IMR-90 (cell line): ENCODE measurements at regions not wholly inside any gene's neighbourhood (a gene's known extent, or its start where the extent isn't known, plus 50 kb on each side); places are given as distances from the start of the nearest gene placed in this dataset.

Experiments
- ATAC-seq: fragments of 200-7000 bp; cut with Tn5 transposase; 2 replicates; pipeline ENCODE4 v1.9.1; 2020; ENCODE audit warnings: low read depth, mild to moderate bottlenecking, moderate library complexity
- BruUV-seq: library from RNA; stranded (reverse); fragments of 400-500 nt; replicated peaks from 2 replicates; lab custom pipeline; 2021; lab: Mats Ljungman, UMichigan
- CTCF ChIA-PET: fragments of 300-600 bp; formaldehyde crosslinking; extraction: SDS; loops from one replicate; lab custom pipeline; 2021; ENCODE audit warnings: antibody characterized with exemption; lab: Yijun Ruan, JAX
- POLR2A ChIA-PET: fragments of 300-600 bp; sonication (Branson Sonifier 250); formaldehyde crosslinking; loops from one replicate; lab custom pipeline; 2022; ENCODE audit warnings: antibody characterized with exemption; ENCODE audit not compliant: unreplicated experiment; lab: Charles Lee
- DNase-seq: peaks from one replicate; pipeline ENCODE4 v3.0.0; 2013
- H2AFZ ChIP-seq: replicated peaks from 2 replicates; pipeline ENCODE3; 2013; ENCODE audit warnings: low read length, mild to moderate bottlenecking; ENCODE audit not compliant: poor library complexity
- H2AK5ac ChIP-seq: 2 replicates; pipeline ENCODE4 v1.6.1; 2013; ENCODE audit warnings: low read depth, low read length, inconsistent platforms
- H2AK9ac ChIP-seq: replicated peaks from 2 replicates; pipeline ENCODE3; 2013; ENCODE audit warnings: mild to moderate bottlenecking, low read depth, low read length, moderate library complexity; ENCODE audit not compliant: poor library complexity
- H2BK120ac ChIP-seq: 2 replicates; pipeline ENCODE4 v1.6.1; 2013; ENCODE audit warnings: low read depth, low read length, inconsistent platforms
- H2BK15ac ChIP-seq: 3 replicates; pipeline ENCODE4 v1.6.1; 2013; ENCODE audit warnings: low read depth, low read length, inconsistent platforms
- H2BK20ac ChIP-seq: 2 replicates; pipeline ENCODE4 v1.6.1; 2013; ENCODE audit warnings: low read depth, mild to moderate bottlenecking, inconsistent platforms, low read length, moderate library complexity
- H2BK5ac ChIP-seq: 2 replicates; pipeline ENCODE4 v1.6.1; 2013; ENCODE audit warnings: mild to moderate bottlenecking, low read depth, low read length, inconsistent platforms; ENCODE audit not compliant: poor library complexity, severe bottlenecking
- H3K14ac ChIP-seq: replicated peaks from 2 replicates; pipeline ENCODE4 v1.6.1; 2013; ENCODE audit warnings: low read depth, low read length, inconsistent platforms
- H3K18ac ChIP-seq: 2 replicates; pipeline ENCODE4 v1.6.1; 2013; ENCODE audit warnings: low read depth, low read length, control low read depth
- H3K23ac ChIP-seq: 2 replicates; pipeline ENCODE4 v1.6.1; 2013; ENCODE audit warnings: low read depth, low read length, inconsistent platforms
- H3K27ac ChIP-seq: 2 replicates; pipeline ENCODE4 v1.5.1; 2013; ENCODE audit warnings: mild to moderate bottlenecking, control low read depth, low read length; ENCODE audit not compliant: insufficient read depth
- H3K27me3 ChIP-seq: 2 replicates; pipeline ENCODE4 v1.6.1; 2013; ENCODE audit warnings: low read length; ENCODE audit not compliant: control insufficient read depth, insufficient read depth
- H3K36me3 ChIP-seq: 2 replicates; pipeline ENCODE4 v1.6.1; 2013; ENCODE audit warnings: low read length, mixed read lengths; ENCODE audit not compliant: control insufficient read depth, insufficient read depth
- H3K4ac ChIP-seq: 2 replicates; pipeline ENCODE4 v1.6.1; 2013; ENCODE audit warnings: low read depth, low read length, inconsistent platforms
- H3K4me1 ChIP-seq: 2 replicates; pipeline ENCODE4 v1.6.1; 2013; ENCODE audit warnings: low read length, mixed read lengths; ENCODE audit not compliant: control insufficient read depth, insufficient read depth
- H3K4me2 ChIP-seq: 2 replicates; pipeline ENCODE4 v1.6.1; 2013; ENCODE audit warnings: low read depth, mild to moderate bottlenecking, control low read depth, low read length, moderate library complexity
- H3K4me3 ChIP-seq: 2 replicates; pipeline ENCODE4 v1.5.1; 2013; ENCODE audit warnings: low read depth, mild to moderate bottlenecking, control low read depth, low read length, moderate library complexity; ENCODE audit not compliant: insufficient read depth
- H3K56ac ChIP-seq: 2 replicates; pipeline ENCODE4 v1.6.1; 2013; ENCODE audit warnings: low read length, inconsistent platforms; ENCODE audit not compliant: insufficient read depth; ENCODE audit errors: extremely low read depth
- H3K79me1 ChIP-seq, 2 experiments: 2 replicates each; pipeline ENCODE4 v1.6.1; 2013; ENCODE audit warnings: low read length in 2 of 2, inconsistent platforms in 1 of 2, low read depth in 1 of 2
- H3K9ac ChIP-seq: 2 replicates; pipeline ENCODE4 v1.6.1; 2013; ENCODE audit warnings: low read depth, low read length, control low read depth
- H3K9me1 ChIP-seq: 2 replicates; pipeline ENCODE4 v1.6.1; 2013; ENCODE audit warnings: low read length, inconsistent platforms; ENCODE audit not compliant: insufficient read depth
- H3K9me3 ChIP-seq: 2 replicates; pipeline ENCODE4 v1.6.1; 2013; ENCODE audit warnings: low read length; ENCODE audit not compliant: control insufficient read depth, insufficient read depth
- H4K20me1 ChIP-seq: 2 replicates; pipeline ENCODE4 v1.6.1; 2013; ENCODE audit warnings: low read length, inconsistent platforms; ENCODE audit not compliant: insufficient read depth
- H4K5ac ChIP-seq: 2 replicates; pipeline ENCODE4 v1.6.1; 2013; ENCODE audit warnings: mild to moderate bottlenecking, low read depth, low read length, control low read depth
- H4K8ac ChIP-seq, 2 experiments: 2 replicates each; pipeline ENCODE4 v1.6.1; 2013; ENCODE audit warnings: low read depth in 2 of 2, low read length in 2 of 2, control low read depth in 1 of 2, inconsistent platforms in 1 of 2
- H4K91ac ChIP-seq: 2 replicates; pipeline ENCODE4 v1.6.1; 2013; ENCODE audit warnings: low read depth, low read length, inconsistent platforms; ENCODE audit not compliant: insufficient read depth
- BHLHE40 ChIP-seq: fragments of 150-350 bp; IDR thresholded peaks from 2 replicates; pipeline ENCODE4 v1.6.1; 2016; ENCODE audit warnings: mild to moderate bottlenecking, low read depth, low read length
- CEBPB ChIP-seq: IDR thresholded peaks from 2 replicates; pipeline ENCODE4 v1.6.1; 2012; ENCODE audit warnings: low read depth, low read length, improper control_type of control experiment
- CHD1 ChIP-seq: IDR thresholded peaks from 2 replicates; pipeline ENCODE4 v1.6.1; 2012; ENCODE audit warnings: low read depth, low read length, improper control_type of control experiment
- FOS ChIP-seq: fragments of 150-350 bp; IDR thresholded peaks from 2 replicates; pipeline ENCODE4 v1.6.1; 2016; ENCODE audit warnings: low read depth, low read length
- MAFK ChIP-seq: IDR thresholded peaks from 2 replicates; pipeline ENCODE4 v1.6.1; 2012; ENCODE audit warnings: low read depth, low read length, improper control_type of control experiment
- MAZ ChIP-seq: IDR thresholded peaks from 2 replicates; pipeline ENCODE4 v1.6.1; 2012; ENCODE audit warnings: low read depth, mild to moderate bottlenecking, low read length, improper control_type of control experiment, moderate library complexity, borderline replicate concordance
- MXI1 ChIP-seq: IDR thresholded peaks from 2 replicates; pipeline ENCODE4 v1.6.1; 2012; ENCODE audit warnings: low read depth, mild to moderate bottlenecking, low read length, moderate library complexity, borderline replicate concordance
- NFE2L2 ChIP-seq: fragments of 150-350 bp; IDR thresholded peaks from 2 replicates; pipeline ENCODE4 v1.6.1; 2016; ENCODE audit warnings: low read depth, mild to moderate bottlenecking, low read length
- POLR2A ChIP-seq: IDR thresholded peaks from 2 replicates; pipeline ENCODE4 v1.6.1; 2012; ENCODE audit warnings: mild to moderate bottlenecking, low read depth, low read length
- RAD21 ChIP-seq: IDR thresholded peaks from 2 replicates; pipeline ENCODE4 v1.6.1; 2012; ENCODE audit warnings: low read length, improper control_type of control experiment
- RCOR1 ChIP-seq: IDR thresholded peaks from 2 replicates; pipeline ENCODE4 v1.6.1; 2012; ENCODE audit warnings: mild to moderate bottlenecking, low read length, improper control_type of control experiment; ENCODE audit not compliant: insufficient replicate concordance
- RFX5 ChIP-seq: IDR thresholded peaks from 2 replicates; pipeline ENCODE4 v1.8.0; 2012; ENCODE audit warnings: low read depth, mild to moderate bottlenecking, low read length, moderate library complexity
- SMC3 ChIP-seq: fragments of 150-350 bp; IDR thresholded peaks from 2 replicates; pipeline ENCODE4 v1.6.1; 2016; ENCODE audit warnings: low read depth, mild to moderate bottlenecking, antibody characterized with exemption, low read length, moderate library complexity
- WGBS, 2 experiments: methylation state at CpG; one replicate each; pipeline versions ENCODE4 v1.1.5 to v1.1.7; 2013; ENCODE audit warnings: missing lambda C conversion rate in 2 of 2; ENCODE audit not compliant: insufficient read length in 1 of 2; ENCODE audit errors: extremely low coverage in 2 of 2; 5-methylcytosine and 5-hydroxymethylcytosine counted together
- dilution Hi-C: fragments of 300-500 bp; cut with HindIII; formaldehyde crosslinking; loops from one replicate; pipeline ENCODE4 v1.14.3; 2018; ENCODE audit warnings: low sequenced_read_pairs; ENCODE audit not compliant: unreplicated experiment
- in situ Hi-C: fragments of 300-500 bp; cut with MboI; formaldehyde crosslinking; loops from 3 replicates; pipeline ENCODE4 v1.14.3; 2019; ENCODE audit warnings: low sequenced_read_pairs, inconsistent platforms, mixed read lengths
- intact Hi-C: fragments of 100-400 bp; cut with micrococcal nuclease; formaldehyde crosslinking; loops from 2 replicates; pipeline ENCODE4 v1.10.0; 2022
- TF ChIP-seq, protein P1 (sequence below): conservative IDR thresholded peaks from 2 replicates; pipeline ENCODE4 v1.5.1; 2012; ENCODE audit warnings: mild to moderate bottlenecking, low read depth, low read length, improper control_type of control experiment
- TF ChIP-seq, protein P2 (sequence below): fragments of 150-350 bp; IDR thresholded peaks from 2 replicates; pipeline ENCODE4 v1.6.1; 2017; ENCODE audit warnings: mild to moderate bottlenecking, antibody characterized with exemption, low read length, low read depth
- TF ChIP-seq, protein P3 (sequence below): fragments of 150-350 bp; IDR thresholded peaks from 2 replicates; pipeline ENCODE4 v1.6.1; 2016; ENCODE audit warnings: low read depth, mild to moderate bottlenecking, low read length, moderate library complexity, borderline replicate concordance

DNA sequence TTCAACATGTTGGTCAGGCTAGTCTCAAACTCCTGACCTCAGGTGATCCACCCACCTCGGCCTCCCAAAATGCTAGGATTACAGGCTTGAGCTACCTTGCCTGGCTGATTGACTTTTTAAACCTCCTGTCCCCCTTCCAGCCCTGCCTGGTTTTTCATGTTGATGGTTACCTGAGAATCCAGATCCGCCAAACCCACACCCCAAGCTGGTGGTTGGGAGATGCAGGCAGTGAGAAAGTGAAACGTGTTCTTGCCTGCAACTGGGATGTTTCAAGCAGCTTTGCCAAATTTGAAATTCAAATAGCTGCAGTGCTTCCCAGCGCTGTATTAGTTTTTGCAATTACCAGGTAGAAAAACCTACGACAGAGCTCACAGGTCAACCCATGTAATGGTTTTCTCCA is 238.3 kb upstream of the PWP1 start:
- Histone ChIP-seq H2BK120ac (no peak overlapping the region), H3K27ac (no peak overlapping the region), H4K20me1 (no peaks in the 10 kb centered on the region), H3K18ac (no peak overlapping the region), H3K23ac (no peak overlapping the region), H3K4me3 (no peak overlapping the region), H3K36me3 (no peaks in the 10 kb centered on the region), H3K9ac (no peak overlapping the region), H3K4me1 (peaks cover 2% of the 10 kb centered on the region), H4K8ac (no peak overlapping the region), H2BK15ac (no peak overlapping the region), H4K91ac (no peak overlapping the region), H2AK5ac (no peak overlapping the region), H2AFZ (no peak overlapping the region), H2AK9ac (no peak overlapping the region), H3K27me3 (no peaks in the 10 kb centered on the region), H2BK20ac (no peak overlapping the region), H3K56ac (no peak overlapping the region), H2BK5ac (no peak overlapping the region), H3K4me2 (no peak overlapping the region), H3K9me1 (no peaks in the 10 kb centered on the region), H4K5ac (no peak overlapping the region), H3K79me1 (no peaks in the 10 kb centered on the region), H3K4ac (no peak overlapping the region), H3K9me3 (no peaks in the 10 kb centered on the region), H3K14ac (no peak overlapping the region)
- WGBS, 2 experiments, result no CpG with 5 or more reads among the region's 5 CpGs
- TF ChIP-seq RFX5 (no peak), FOS (no peak), NFE2L2 (no peak), CHD1 (no peak), BHLHE40 (no peak), CEBPB (no peak), POLR2A (no peak), RCOR1 (no peak), MXI1 (no peak), SMC3 (no peak), MAFK (no peak), MAZ (no peak), RAD21 (no peak)
- TF ChIP-seq, protein P1, sequence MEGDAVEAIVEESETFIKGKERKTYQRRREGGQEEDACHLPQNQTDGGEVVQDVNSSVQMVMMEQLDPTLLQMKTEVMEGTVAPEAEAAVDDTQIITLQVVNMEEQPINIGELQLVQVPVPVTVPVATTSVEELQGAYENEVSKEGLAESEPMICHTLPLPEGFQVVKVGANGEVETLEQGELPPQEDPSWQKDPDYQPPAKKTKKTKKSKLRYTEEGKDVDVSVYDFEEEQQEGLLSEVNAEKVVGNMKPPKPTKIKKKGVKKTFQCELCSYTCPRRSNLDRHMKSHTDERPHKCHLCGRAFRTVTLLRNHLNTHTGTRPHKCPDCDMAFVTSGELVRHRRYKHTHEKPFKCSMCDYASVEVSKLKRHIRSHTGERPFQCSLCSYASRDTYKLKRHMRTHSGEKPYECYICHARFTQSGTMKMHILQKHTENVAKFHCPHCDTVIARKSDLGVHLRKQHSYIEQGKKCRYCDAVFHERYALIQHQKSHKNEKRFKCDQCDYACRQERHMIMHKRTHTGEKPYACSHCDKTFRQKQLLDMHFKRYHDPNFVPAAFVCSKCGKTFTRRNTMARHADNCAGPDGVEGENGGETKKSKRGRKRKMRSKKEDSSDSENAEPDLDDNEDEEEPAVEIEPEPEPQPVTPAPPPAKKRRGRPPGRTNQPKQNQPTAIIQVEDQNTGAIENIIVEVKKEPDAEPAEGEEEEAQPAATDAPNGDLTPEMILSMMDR, result no peak
- TF ChIP-seq, protein P2, sequence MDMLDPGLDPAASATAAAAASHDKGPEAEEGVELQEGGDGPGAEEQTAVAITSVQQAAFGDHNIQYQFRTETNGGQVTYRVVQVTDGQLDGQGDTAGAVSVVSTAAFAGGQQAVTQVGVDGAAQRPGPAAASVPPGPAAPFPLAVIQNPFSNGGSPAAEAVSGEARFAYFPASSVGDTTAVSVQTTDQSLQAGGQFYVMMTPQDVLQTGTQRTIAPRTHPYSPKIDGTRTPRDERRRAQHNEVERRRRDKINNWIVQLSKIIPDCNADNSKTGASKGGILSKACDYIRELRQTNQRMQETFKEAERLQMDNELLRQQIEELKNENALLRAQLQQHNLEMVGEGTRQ, result no peak
- TF ChIP-seq, protein P3, sequence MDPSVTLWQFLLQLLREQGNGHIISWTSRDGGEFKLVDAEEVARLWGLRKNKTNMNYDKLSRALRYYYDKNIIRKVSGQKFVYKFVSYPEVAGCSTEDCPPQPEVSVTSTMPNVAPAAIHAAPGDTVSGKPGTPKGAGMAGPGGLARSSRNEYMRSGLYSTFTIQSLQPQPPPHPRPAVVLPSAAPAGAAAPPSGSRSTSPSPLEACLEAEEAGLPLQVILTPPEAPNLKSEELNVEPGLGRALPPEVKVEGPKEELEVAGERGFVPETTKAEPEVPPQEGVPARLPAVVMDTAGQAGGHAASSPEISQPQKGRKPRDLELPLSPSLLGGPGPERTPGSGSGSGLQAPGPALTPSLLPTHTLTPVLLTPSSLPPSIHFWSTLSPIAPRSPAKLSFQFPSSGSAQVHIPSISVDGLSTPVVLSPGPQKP, result no peak
- BruUV-seq, result no TSS peak
- no peak for ATAC-seq
- CTCF ChIA-PET, result no interaction called here
- intact Hi-C loops, result loop anchor here (5.0 kb wide), 1 partner anchor 160 kb away; no protein-coding TSS in a partner anchor
- in situ Hi-C loops, result no loop called here
- DNase-seq, result no peak
- POLR2A ChIA-PET, result no interaction called here
- dilution Hi-C loops, result no loop called here
